HCT116 (cell line): ENCODE measurements at regions not wholly inside any gene's neighbourhood (a gene's known extent, or its start where the extent isn't known, plus 50 kb on each side); places are given as distances from the start of the nearest gene placed in this dataset.

Experiments
- ATAC-seq: fragments of 200-7000 bp; cut with Tn5 transposase; 2 replicates; pipeline ENCODE4 v1.9.1; 2020; ENCODE audit warnings: mild to moderate bottlenecking, moderate library complexity
- BruUV-seq: library from RNA; stranded (reverse); fragments of 400-500 nt; replicated peaks from 2 replicates; lab custom pipeline; 2021; lab: Mats Ljungman, UMichigan
- CTCF ChIA-PET: fragments of 300-600 bp; sonication (Branson Sonifier 250); formaldehyde crosslinking; loops from one replicate; lab custom pipeline; 2021; ENCODE audit warnings: antibody characterized with exemption; lab: Charles Lee
- POLR2A ChIA-PET: fragments of 300-600, 350-600 bp; sonication (Branson Sonifier 250); formaldehyde crosslinking; loops from one replicate; lab custom pipeline; 2021; ENCODE audit warnings: antibody characterized with exemption; lab: Charles Lee
- RAD21 ChIA-PET, 2 experiments: fragments of 300-600 bp; sonication (Branson Sonifier 250); formaldehyde crosslinking; loops; one replicate each; lab custom pipeline; 2023; ENCODE audit warnings: low total read pairs in 2 of 2; ENCODE audit not compliant: uncharacterized antibody in 2 of 2, unreplicated experiment in 2 of 2, low non-redundant PET in 1 of 2; lab: Charles Lee
- DNase-seq: peaks from one replicate; pipeline ENCODE4 v3.0.0-alpha.2; 2010; ENCODE audit warnings: low read depth, low spot score
- H2AFZ ChIP-seq: fragments of 200-600 bp; shearing (Covaris generic), sonication (generic); 2 replicates; pipeline ENCODE4 v1.6.1; 2017; ENCODE audit warnings: low read depth, mixed run types, mixed read lengths, antibody characterized with exemption, low read length; ENCODE audit not compliant: poor library complexity, severe bottlenecking
- H3K27ac ChIP-seq: 2 replicates; pipeline ENCODE4 v1.5.1; 2012; ENCODE audit warnings: low read depth, low read length
- H3K27me3 ChIP-seq: fragments of 200-600 bp; sonication (generic); 2 replicates; pipeline ENCODE4 v1.6.1; 2016; ENCODE audit warnings: mixed run types, low read length, mixed read lengths; ENCODE audit not compliant: insufficient read depth
- H3K36me3 ChIP-seq, 2 experiments: fragments of 200-500 bp in 1 of 2; fragments of 200-600 bp in 1 of 2; sonication (Bioruptor generic) in 1 of 2; sonication (generic) in 1 of 2; 2 replicates each; pipeline versions ENCODE4 v1.5.1 to v1.6.1; 2014 to 2016; ENCODE audit warnings: low read length in 2 of 2, inconsistent platforms in 1 of 2, mixed read lengths in 1 of 2, mixed run types in 1 of 2; ENCODE audit not compliant: insufficient read depth in 2 of 2, control insufficient read depth in 1 of 2
- H3K4me1 ChIP-seq, 2 experiments: fragments of 200-600 bp in 1 of 2; sonication (generic) in 1 of 2; 2 replicates each; pipeline versions ENCODE4 v1.5.1 to v1.6.1; 2012 to 2017; ENCODE audit warnings: low read length in 2 of 2, inconsistent platforms in 1 of 2, mild to moderate bottlenecking in 1 of 2, mixed read lengths in 1 of 2, mixed run types in 1 of 2, moderate library complexity in 1 of 2; ENCODE audit not compliant: insufficient read depth in 2 of 2, control insufficient read depth in 1 of 2
- H3K4me2 ChIP-seq: fragments of 200-600 bp; sonication (generic); 2 replicates; pipeline ENCODE4 v1.6.1; 2017; ENCODE audit warnings: mixed run types, low read length, mixed read lengths
- H3K4me3 ChIP-seq, 2 experiments: fragments of 200-600 bp in 1 of 2; sonication (generic) in 1 of 2; replicated peaks in 1 of 2; 2 replicates each; pipeline ENCODE4 v1.5.1; 2011 to 2016; ENCODE audit warnings: low read length in 2 of 2, control low read depth in 1 of 2, low read depth in 1 of 2, mild to moderate bottlenecking in 1 of 2, mixed read lengths in 1 of 2, mixed run types in 1 of 2
- H3K79me2 ChIP-seq: fragments of 200-600 bp; sonication (generic); 2 replicates; pipeline ENCODE4 v1.6.1; 2017; ENCODE audit warnings: mild to moderate bottlenecking, mixed run types, low read length, moderate library complexity, mixed read lengths; ENCODE audit not compliant: insufficient read depth
- H3K9ac ChIP-seq: fragments of 200-600 bp; sonication (generic); 2 replicates; pipeline ENCODE4 v1.6.1; 2016; ENCODE audit warnings: low read length, mixed read lengths
- H3K9me2 ChIP-seq: fragments of 200-600 bp; sonication (generic), shearing (Covaris generic); 2 replicates; pipeline ENCODE4 v1.6.1; 2017; ENCODE audit warnings: mixed run types, mild to moderate bottlenecking, moderate library complexity; ENCODE audit not compliant: insufficient read depth
- H3K9me3 ChIP-seq, 2 experiments: fragments of 200-500 bp in 1 of 2; fragments of 200-600 bp in 1 of 2; sonication (Bioruptor generic) in 1 of 2; sonication (generic) in 1 of 2; 2 replicates each; pipeline ENCODE4 v1.6.1; 2014 to 2017; ENCODE audit warnings: low read length in 2 of 2, mixed read lengths in 2 of 2, inconsistent platforms in 1 of 2, low read depth in 1 of 2, mild to moderate bottlenecking in 1 of 2, mixed run types in 1 of 2, moderate library complexity in 1 of 2; ENCODE audit not compliant: control insufficient read depth in 1 of 2, insufficient read depth in 1 of 2
- H4K20me1 ChIP-seq: fragments of 200-600 bp; sonication (generic), shearing (Covaris generic); 2 replicates; pipeline ENCODE4 v1.6.1; 2017; ENCODE audit warnings: mixed run types, mild to moderate bottlenecking, moderate library complexity; ENCODE audit not compliant: insufficient read depth
- CEBPB ChIP-seq: IDR thresholded peaks from 2 replicates; pipeline ENCODE4 v1.6.1; 2012; ENCODE audit warnings: low read depth
- EGR1 ChIP-seq: IDR thresholded peaks from 2 replicates; pipeline ENCODE4 v1.6.1; 2012; ENCODE audit warnings: low read depth
- ELF1 ChIP-seq: IDR thresholded peaks from 2 replicates; pipeline ENCODE4 v1.6.1; 2012; ENCODE audit warnings: low read depth, borderline replicate concordance
- EZH2 ChIP-seq: fragments of 200-600 bp; sonication (generic); IDR thresholded peaks from 2 replicates; pipeline ENCODE4 v1.6.1; 2017; ENCODE audit warnings: antibody characterized with exemption, mixed run types
- EZH2phosphoT487 ChIP-seq: fragments of 200-600 bp; IDR thresholded peaks from 2 replicates; pipeline ENCODE4 v1.6.1; 2018; ENCODE audit warnings: antibody characterized with exemption, borderline replicate concordance
- FOSL1 ChIP-seq: IDR thresholded peaks from 2 replicates; pipeline ENCODE4 v1.6.1; 2012; ENCODE audit warnings: low read depth
- JUND ChIP-seq: IDR thresholded peaks from 2 replicates; pipeline ENCODE4 v1.6.1; 2012
- POLR2A ChIP-seq: IDR thresholded peaks from 2 replicates; pipeline ENCODE4 v1.7.0; 2011; ENCODE audit warnings: borderline replicate concordance; ENCODE audit not compliant: insufficient read depth, insufficient read length; ENCODE audit errors: extremely low read depth
- RAD21 ChIP-seq: IDR thresholded peaks from 2 replicates; pipeline ENCODE4 v1.6.1; 2012; ENCODE audit warnings: low read depth, mild to moderate bottlenecking
- SRF ChIP-seq: IDR thresholded peaks from 2 replicates; pipeline ENCODE4 v1.6.1; 2012; ENCODE audit warnings: low read depth
- TCF7L2 ChIP-seq: IDR thresholded peaks from 2 replicates; pipeline ENCODE4 v1.7.0; 2011; ENCODE audit warnings: borderline replicate concordance, inconsistent platforms; ENCODE audit not compliant: insufficient read depth, insufficient read length; ENCODE audit errors: extremely low read depth
- YY1 ChIP-seq: IDR thresholded peaks from 2 replicates; pipeline ENCODE4 v1.6.1; 2011; ENCODE audit warnings: low read length, low read depth, moderate library complexity, mild to moderate bottlenecking; ENCODE audit not compliant: insufficient replicate concordance; ENCODE audit errors: extremely low read depth
- ZFX ChIP-seq: fragments of 450-650 bp; IDR thresholded peaks from 2 replicates; pipeline ENCODE4 v1.6.1; 2017
- ZNF274 ChIP-seq: fragments of 200-500 bp; sonication (Bioruptor generic); IDR thresholded peaks from 2 replicates; pipeline ENCODE4 v1.6.1; 2014; ENCODE audit warnings: mild to moderate bottlenecking, low read depth, low read length, inconsistent platforms
- intact Hi-C: fragments of 100-400 bp; cut with micrococcal nuclease; formaldehyde crosslinking; loops from 2 replicates; pipeline ENCODE4 v1.10.0; 2022
- TF ChIP-seq, protein P1 (sequence below), 3 experiments: fragments of 200-600 bp in 1 of 3; sonication (generic) in 1 of 3; IDR thresholded peaks in 2 of 3; conservative IDR thresholded peaks in 1 of 3; 2 replicates each; pipeline ENCODE4 v1.5.1; 2012 to 2017; ENCODE audit warnings: low read depth in 2 of 3, low read length in 2 of 3, antibody characterized with exemption in 1 of 3, borderline replicate concordance in 1 of 3, control low read depth in 1 of 3, mild to moderate bottlenecking in 1 of 3, mixed read lengths in 1 of 3, mixed run types in 1 of 3, moderate library complexity in 1 of 3; ENCODE audit not compliant: insufficient read depth in 1 of 3
- TF ChIP-seq, protein P2 (sequence below): IDR thresholded peaks from 2 replicates; pipeline ENCODE4 v1.6.1; 2012
- TF ChIP-seq, protein P3 (sequence below): IDR thresholded peaks from 2 replicates; pipeline ENCODE4 v1.6.1; 2011; ENCODE audit warnings: mild to moderate bottlenecking, low read length, moderate library complexity; ENCODE audit not compliant: insufficient replicate concordance; ENCODE audit errors: extremely low read depth
- TF ChIP-seq, protein P4 (sequence below): IDR thresholded peaks from 2 replicates; pipeline ENCODE4 v1.6.1; 2012

DNA sequence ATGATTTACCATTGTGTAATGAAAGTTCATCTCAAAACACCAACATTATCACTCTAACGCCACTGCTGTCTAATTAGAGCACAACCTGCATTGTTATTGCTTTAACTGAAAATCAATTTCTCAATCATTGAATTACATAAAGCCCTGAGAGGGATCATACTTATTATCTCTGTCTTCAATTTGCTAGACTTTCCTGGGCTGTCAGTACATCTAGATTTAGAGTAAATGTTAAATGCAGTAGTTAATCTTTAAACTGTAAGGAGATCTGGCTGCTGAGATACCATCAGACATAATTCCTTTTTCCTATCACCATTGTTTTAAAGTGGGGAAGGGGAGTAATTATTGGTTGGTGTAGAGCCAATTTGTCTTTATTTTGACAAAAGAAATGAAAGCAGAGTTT, 1995.1 kb downstream of the MRPL39 start:
- Histone ChIP-seq H3K36me3 (no peaks in the 10 kb centered on the region), H3K27me3 (no peaks in the 10 kb centered on the region), H3K4me2 (no peak overlapping the region), H2AFZ (no peak overlapping the region), H3K4me3 (no peak overlapping the region), H4K20me1 (no peaks in the 10 kb centered on the region), H3K9me3 (peaks cover 6 to 23% of the 10 kb centered on the region in 2 experiments; a peak in 3 of 4 replicates), H3K4me1 (no peaks in the 10 kb centered on the region), H3K27ac (no peak overlapping the region), H3K9ac (no peak overlapping the region), H3K79me2 (no peaks in the 10 kb centered on the region), H3K9me2 (no peaks in the 10 kb centered on the region)
- ChIA-PET CTCF (no interaction called here), POLR2A (no interaction called here), RAD21 (no interaction called here)
- BruUV-seq: no TSS peak
- DNase-seq (no peak), ATAC-seq (no peak)
- intact Hi-C loops: no loop called here
- no peak for TF ChIP-seq RAD21
- TF ChIP-seq, protein P1, sequence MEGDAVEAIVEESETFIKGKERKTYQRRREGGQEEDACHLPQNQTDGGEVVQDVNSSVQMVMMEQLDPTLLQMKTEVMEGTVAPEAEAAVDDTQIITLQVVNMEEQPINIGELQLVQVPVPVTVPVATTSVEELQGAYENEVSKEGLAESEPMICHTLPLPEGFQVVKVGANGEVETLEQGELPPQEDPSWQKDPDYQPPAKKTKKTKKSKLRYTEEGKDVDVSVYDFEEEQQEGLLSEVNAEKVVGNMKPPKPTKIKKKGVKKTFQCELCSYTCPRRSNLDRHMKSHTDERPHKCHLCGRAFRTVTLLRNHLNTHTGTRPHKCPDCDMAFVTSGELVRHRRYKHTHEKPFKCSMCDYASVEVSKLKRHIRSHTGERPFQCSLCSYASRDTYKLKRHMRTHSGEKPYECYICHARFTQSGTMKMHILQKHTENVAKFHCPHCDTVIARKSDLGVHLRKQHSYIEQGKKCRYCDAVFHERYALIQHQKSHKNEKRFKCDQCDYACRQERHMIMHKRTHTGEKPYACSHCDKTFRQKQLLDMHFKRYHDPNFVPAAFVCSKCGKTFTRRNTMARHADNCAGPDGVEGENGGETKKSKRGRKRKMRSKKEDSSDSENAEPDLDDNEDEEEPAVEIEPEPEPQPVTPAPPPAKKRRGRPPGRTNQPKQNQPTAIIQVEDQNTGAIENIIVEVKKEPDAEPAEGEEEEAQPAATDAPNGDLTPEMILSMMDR (IDR thresholded peaks at IDR 0.05 in 2 of 3, conservative IDR thresholded peaks at IDR 0.05 in 1 of 3; ENCODE audit: borderline replicate concordance in 1 of 3, insufficient read depth in 1 of 3, low read depth in 2 of 3, low read length in 2 of 3): no peak
- TF ChIP-seq ZFX: no peak
- no peak for TF ChIP-seq TCF7L2
- TF ChIP-seq EZH2: no peak
- no peak for TF ChIP-seq FOSL1
- TF ChIP-seq, protein P2, sequence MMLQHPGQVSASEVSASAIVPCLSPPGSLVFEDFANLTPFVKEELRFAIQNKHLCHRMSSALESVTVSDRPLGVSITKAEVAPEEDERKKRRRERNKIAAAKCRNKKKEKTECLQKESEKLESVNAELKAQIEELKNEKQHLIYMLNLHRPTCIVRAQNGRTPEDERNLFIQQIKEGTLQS: no peak
- no peak for TF ChIP-seq YY1
- TF ChIP-seq ZNF274: no peak
- no peak for TF ChIP-seq ELF1
- TF ChIP-seq SRF: no peak
- TF ChIP-seq, protein P3, sequence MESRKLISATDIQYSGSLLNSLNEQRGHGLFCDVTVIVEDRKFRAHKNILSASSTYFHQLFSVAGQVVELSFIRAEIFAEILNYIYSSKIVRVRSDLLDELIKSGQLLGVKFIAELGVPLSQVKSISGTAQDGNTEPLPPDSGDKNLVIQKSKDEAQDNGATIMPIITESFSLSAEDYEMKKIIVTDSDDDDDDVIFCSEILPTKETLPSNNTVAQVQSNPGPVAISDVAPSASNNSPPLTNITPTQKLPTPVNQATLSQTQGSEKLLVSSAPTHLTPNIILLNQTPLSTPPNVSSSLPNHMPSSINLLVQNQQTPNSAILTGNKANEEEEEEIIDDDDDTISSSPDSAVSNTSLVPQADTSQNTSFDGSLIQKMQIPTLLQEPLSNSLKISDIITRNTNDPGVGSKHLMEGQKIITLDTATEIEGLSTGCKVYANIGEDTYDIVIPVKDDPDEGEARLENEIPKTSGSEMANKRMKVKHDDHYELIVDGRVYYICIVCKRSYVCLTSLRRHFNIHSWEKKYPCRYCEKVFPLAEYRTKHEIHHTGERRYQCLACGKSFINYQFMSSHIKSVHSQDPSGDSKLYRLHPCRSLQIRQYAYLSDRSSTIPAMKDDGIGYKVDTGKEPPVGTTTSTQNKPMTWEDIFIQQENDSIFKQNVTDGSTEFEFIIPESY: no peak
- no peak for TF ChIP-seq EGR1
- TF ChIP-seq, protein P4, sequence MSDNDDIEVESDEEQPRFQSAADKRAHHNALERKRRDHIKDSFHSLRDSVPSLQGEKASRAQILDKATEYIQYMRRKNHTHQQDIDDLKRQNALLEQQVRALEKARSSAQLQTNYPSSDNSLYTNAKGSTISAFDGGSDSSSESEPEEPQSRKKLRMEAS: no peak
- no peak for TF ChIP-seq JUND
- no peak for TF ChIP-seq EZH2phosphoT487
- TF ChIP-seq POLR2A: no peak
- TF ChIP-seq CEBPB: no peak
